HS-27A (cell line): ENCODE measurements at regions not wholly inside any gene's neighbourhood (a gene's known extent, or its start where the extent isn't known, plus 50 kb on each side); places are given as distances from the start of the nearest gene placed in this dataset.

Source experiments
- DNase-seq: peaks from one replicate; pipeline ENCODE4 v3.0.0-alpha.2; 2012; ENCODE audit warnings: low read depth, missing footprints

GRCh38 chr3:159171333-159171732, 369.5 kb downstream of the MFSD1 start:
- no peak for DNase-seq

- DNase-seq = no peak
These were observed 370.6 kb downstream of the MFSD1 start for GRCh38 chr3:159172473-159172872.

DNA sequence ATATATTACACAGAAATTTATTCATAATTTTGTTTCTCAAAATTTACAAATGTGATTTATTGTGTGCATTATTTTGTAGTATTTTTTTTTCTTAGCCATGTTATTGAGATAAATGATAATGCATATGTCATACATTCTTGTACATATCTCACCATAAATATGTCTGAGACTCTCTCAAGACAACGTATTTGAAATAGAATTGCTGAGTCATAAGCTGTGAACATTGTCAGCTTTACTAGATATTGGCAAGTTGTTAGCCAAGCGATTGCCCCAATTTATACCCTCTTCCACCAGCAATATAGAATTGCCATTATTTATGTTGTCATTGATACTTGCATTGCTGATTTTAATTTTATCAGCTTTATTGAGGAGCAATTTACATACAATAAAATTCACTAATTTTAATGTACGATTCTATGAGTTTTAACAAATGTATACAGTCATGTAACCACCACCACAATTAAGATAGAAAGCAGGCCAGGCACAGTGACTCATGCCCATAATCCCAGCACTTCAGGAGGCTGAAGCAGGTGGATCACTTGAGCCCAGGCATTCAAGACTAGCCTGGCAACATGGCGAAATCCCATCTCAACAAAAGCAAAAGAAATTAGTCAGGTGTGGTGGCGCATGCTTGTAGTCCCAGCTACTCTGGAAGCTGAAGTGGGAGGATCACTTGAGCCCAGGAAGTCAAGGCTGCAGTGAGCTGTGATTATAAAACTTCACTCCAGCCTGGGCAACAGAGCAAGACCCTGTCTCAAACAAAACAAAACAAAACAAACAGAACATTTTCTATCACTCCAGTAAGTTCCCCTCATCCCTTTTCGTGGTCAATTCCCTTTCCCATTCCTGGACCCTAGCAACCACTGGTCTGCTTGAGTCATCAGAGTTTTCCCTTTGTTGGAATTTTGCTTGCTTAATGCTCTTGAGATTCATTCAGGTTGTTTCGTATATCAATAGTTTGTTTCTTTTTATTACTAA, 373.1 kb downstream of the MFSD1 start:
- DNase-seq = no peak

- DNase-seq = no peak
These were observed 376.5 kb downstream of the MFSD1 start for GRCh38 chr3:159178209-159178897.

GRCh38 chr3:159182961-159183360, 381.1 kb downstream of the MFSD1 start:
- no peak for DNase-seq

DNA sequence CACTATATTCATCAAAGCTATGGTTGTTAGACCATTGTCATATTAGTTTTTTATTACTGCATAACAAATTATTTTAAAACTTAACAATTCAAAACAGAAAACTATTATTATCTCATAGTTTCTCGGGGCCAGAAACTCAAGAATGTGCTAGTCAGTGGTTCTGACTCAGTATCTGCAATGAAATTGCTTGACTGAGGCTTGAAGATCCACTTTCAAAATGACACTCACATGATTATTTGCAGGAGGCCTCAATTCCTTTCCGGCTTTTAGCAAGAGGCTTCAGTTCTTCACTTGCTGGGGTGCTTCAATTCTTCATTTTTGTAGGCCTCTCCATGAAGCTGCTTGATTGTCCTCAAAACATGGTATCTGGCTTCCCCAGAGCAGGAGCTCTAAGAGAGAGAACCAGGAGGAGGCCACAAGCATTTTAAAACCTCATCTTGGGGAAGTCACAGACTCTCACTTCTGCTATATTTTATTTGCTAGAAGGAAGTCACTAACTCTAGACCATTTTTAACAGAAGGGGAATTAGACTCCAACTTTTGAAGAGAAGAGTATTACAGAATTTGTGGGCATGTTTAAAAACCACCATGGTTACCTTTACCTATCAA, 383.7 kb downstream of the MFSD1 start:
- no peak for DNase-seq

- no peak for DNase-seq
These were observed 384.7 kb downstream of the MFSD1 start for GRCh38 chr3:159186581-159186980.

GRCh38 chr3:159187232-159187631, 385.4 kb downstream of the MFSD1 start:
- DNase-seq = no peak

- no peak for DNase-seq
These were observed 385.9 kb downstream of the MFSD1 start for GRCh38 chr3:159187706-159188105.

DNA sequence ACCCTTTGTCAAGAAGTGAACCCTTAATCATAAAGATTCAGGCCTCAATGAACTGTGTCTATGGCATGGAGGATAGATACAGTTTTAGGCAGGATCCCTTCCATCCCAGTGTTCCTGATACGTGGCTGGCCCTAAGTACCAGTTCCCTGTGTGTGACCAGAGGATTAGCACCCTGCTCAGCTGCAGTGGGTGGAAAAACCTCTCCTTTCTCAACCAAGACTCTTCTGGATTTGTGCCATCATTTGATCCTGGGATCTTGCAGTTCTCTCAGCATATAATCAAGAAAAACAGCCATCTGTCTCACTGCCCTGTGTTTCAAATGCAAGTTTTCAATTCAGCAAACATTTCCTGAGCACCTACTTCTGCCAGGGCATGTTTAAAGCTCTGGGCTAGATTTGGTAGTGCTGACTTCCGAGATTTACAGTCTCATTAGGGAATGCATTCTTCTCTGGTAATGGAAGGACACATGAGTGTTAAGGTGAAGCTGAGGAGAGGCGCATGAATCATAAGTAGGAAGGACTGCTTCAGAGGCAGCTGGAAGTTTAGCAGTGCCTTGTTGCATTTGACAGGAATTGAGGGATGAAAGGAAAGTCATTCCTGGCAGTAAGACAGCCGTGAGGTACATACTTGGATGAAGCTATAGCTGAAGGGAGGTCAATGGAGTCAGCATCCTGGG, 388.3 kb downstream of the MFSD1 start:
- no peak for DNase-seq

- DNase-seq = peak; percentile 58
These were observed 389.6 kb downstream of the MFSD1 start for GRCh38 chr3:159191447-159191846.

DNA sequence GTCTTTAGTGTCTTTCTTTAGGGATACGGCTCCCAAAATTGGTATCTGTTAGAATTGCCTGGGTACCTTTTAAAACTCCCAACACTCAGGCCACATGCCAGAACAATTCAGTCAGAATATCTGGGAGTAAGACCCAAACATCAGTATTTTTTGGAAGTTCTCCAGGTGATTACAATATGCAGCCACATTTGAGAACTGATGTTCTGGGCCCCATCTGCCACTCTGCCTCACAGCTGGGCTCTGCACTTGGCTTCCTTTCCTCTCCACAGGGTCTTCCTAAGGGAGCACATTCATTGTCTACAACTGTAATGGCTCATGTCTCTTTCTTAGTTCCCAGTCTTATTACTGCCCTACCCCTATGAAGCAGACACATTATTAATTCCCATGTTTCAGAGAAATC, 394.5 kb downstream of the MFSD1 start:
- DNase-seq = no peak

DNA sequence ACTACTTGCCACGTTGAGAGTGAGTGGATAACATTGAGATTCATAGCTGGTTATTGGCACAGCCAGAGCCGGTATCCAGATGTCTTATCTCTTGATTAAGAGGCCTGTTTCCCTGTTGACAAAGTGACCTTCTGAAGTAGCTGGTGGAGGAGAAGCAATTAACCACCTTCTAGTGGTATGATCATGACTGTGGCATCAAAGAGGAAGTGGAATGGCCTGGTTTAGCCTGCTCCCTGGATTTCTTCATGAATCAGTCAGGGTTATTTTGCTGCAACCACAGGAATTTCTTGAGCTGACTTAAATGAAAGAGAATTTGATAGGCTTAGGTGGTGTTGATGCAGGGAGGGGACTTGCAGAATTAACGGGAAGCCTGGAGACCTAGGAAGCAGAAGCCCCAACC, 398.3 kb downstream of the MFSD1 start:
- DNase-seq = peak; percentile 82

DNA sequence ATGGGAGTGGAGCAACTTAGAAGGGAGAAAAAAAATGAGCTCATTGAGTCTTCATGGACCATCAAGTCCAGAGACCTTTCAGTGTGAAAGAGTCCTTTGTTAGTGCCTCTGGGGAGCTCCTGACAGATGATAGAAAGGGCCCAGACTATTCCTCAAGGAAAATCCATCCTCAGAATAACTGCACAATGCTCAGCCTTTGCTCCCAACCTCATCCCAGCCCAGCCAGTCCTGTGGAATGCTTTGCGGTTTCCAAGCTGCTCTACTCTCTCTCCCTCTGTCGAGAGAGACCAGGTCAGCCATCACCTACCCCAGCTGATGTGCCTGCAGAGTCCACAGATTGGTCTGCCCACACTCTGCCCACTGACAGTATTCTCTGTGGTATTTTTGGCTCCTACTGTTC, 406.2 kb downstream of the MFSD1 start:
- DNase-seq = no peak

DNA sequence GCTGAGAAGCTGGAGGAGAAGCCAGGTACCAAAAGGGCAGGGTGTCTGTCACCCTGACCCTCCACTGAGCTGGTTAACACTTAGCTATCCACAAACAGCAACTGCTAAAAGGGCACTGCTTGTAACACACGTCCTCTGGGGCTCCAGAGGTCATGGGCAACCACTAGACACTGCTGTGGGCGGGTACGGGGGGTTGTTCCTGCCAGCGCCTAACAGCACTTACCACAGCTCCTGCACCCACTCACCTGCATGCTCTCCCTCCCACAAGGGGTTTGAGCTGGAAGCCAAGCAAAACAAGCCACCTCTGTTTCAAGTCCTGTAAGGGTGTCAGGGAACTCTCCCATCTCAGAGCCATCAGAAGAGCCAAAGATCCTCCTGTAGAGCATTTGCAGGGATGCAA, 407.6 kb downstream of the MFSD1 start:
- no peak for DNase-seq

- DNase-seq = no peak
These were observed 408.5 kb downstream of the MFSD1 start for GRCh38 chr3:159210336-159210735.

- DNase-seq = no peak
These were observed 414.5 kb downstream of the MFSD1 start for GRCh38 chr3:159216311-159216710.

GRCh38 chr3:159219231-159219630, 417.4 kb downstream of the MFSD1 start:
- no peak for DNase-seq

GRCh38 chr3:159221335-159221734, 419.5 kb downstream of the MFSD1 start:
- no peak for DNase-seq

DNA sequence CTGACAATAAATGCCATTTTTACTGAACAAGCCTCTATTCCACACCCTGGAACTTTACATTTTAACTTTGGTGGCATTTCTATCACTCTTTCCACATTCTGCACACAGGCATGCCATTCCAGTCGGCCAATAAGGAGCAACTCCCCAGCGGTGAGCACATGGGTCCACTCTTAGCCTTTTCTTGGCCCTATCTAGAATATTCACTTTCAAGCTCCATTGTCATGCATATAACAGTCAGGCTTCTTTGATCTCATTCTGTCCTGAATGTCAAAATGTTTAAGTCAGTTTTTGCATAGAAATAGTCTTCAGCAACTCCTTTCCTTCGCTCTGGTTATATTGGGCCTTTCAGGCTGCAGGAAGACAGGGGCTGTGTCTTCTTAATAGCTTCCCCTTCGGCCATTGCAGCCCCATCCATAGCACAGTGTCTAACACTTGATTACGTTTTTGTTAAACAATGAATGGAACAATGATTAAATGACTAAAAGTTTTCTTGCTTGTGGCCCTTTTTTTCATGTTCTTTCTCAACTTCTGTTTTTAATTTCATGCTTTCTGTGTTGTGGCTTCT, 427.3 kb downstream of the MFSD1 start:
- DNase-seq = no peak

- no peak for DNase-seq
These were observed 431.1 kb downstream of the MFSD1 start for GRCh38 chr3:159232966-159233365.

GRCh38 chr3:159233734-159234133, 431.9 kb downstream of the MFSD1 start:
- no peak for DNase-seq
